Panc1 (cell line): ENCODE measurements at regions not wholly inside any gene's neighbourhood (a gene's known extent, or its start where the extent isn't known, plus 50 kb on each side); places are given as distances from the start of the nearest gene placed in this dataset.

Source experiments
- POLR2AphosphoS5 ChIP-seq: IDR thresholded peaks from 2 replicates; pipeline ENCODE4 v1.6.1; 2012; ENCODE audit warnings: mild to moderate bottlenecking, low read depth, low read length, moderate library complexity
- TCF7L2 ChIP-seq: IDR thresholded peaks from 2 replicates; pipeline ENCODE4 v1.6.1; 2011; ENCODE audit warnings: mild to moderate bottlenecking, low read depth, low read length, inconsistent platforms
- TF ChIP-seq, protein P1 (sequence below): fragments of 450-650 bp; IDR thresholded peaks from 2 replicates; pipeline ENCODE4 v1.5.1; 2017; ENCODE audit warnings: mild to moderate bottlenecking
- TF ChIP-seq, protein P2 (sequence below), 2 experiments: IDR thresholded peaks; 2 replicates each; pipeline ENCODE4 v1.6.1; 2011 to 2012; ENCODE audit warnings: low read depth in 2 of 2, control low read depth in 1 of 2, low read length in 1 of 2, mild to moderate bottlenecking in 1 of 2, moderate library complexity in 1 of 2; ENCODE audit not compliant: insufficient read depth in 1 of 2

DNA sequence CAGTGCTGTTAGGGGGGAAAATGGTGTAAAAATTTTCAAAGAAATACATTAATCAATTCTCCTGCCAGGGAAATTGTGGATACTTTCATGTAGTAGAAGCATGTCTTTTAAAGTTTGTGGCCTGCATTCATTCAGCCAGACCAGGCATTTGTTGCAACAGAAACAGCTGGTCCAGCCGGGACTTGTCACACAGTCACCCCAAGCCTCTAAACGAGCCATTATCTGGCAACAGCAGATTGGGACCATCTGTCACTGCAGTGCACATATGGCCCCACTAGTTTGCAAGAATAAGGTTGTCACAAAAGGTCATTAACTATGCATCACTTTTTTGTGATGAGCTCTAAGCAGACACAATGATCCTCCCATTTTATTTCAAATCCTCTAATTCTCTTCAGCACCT, 193.9 kb downstream of the PHLDA1 start:
- TF ChIP-seq, protein P1, sequence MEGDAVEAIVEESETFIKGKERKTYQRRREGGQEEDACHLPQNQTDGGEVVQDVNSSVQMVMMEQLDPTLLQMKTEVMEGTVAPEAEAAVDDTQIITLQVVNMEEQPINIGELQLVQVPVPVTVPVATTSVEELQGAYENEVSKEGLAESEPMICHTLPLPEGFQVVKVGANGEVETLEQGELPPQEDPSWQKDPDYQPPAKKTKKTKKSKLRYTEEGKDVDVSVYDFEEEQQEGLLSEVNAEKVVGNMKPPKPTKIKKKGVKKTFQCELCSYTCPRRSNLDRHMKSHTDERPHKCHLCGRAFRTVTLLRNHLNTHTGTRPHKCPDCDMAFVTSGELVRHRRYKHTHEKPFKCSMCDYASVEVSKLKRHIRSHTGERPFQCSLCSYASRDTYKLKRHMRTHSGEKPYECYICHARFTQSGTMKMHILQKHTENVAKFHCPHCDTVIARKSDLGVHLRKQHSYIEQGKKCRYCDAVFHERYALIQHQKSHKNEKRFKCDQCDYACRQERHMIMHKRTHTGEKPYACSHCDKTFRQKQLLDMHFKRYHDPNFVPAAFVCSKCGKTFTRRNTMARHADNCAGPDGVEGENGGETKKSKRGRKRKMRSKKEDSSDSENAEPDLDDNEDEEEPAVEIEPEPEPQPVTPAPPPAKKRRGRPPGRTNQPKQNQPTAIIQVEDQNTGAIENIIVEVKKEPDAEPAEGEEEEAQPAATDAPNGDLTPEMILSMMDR: no peak
- TF ChIP-seq TCF7L2 (no peak), POLR2AphosphoS5 (no peak)
- TF ChIP-seq, protein P2, sequence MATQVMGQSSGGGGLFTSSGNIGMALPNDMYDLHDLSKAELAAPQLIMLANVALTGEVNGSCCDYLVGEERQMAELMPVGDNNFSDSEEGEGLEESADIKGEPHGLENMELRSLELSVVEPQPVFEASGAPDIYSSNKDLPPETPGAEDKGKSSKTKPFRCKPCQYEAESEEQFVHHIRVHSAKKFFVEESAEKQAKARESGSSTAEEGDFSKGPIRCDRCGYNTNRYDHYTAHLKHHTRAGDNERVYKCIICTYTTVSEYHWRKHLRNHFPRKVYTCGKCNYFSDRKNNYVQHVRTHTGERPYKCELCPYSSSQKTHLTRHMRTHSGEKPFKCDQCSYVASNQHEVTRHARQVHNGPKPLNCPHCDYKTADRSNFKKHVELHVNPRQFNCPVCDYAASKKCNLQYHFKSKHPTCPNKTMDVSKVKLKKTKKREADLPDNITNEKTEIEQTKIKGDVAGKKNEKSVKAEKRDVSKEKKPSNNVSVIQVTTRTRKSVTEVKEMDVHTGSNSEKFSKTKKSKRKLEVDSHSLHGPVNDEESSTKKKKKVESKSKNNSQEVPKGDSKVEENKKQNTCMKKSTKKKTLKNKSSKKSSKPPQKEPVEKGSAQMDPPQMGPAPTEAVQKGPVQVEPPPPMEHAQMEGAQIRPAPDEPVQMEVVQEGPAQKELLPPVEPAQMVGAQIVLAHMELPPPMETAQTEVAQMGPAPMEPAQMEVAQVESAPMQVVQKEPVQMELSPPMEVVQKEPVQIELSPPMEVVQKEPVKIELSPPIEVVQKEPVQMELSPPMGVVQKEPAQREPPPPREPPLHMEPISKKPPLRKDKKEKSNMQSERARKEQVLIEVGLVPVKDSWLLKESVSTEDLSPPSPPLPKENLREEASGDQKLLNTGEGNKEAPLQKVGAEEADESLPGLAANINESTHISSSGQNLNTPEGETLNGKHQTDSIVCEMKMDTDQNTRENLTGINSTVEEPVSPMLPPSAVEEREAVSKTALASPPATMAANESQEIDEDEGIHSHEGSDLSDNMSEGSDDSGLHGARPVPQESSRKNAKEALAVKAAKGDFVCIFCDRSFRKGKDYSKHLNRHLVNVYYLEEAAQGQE (IDR thresholded peaks at IDR 0.05; ENCODE audit: insufficient read depth in 1 of 2, low read depth in 2 of 2, low read length in 1 of 2): no peak
